K562 (cell line): ENCODE measurements at regions not wholly inside any gene's neighbourhood (a gene's known extent, or its start where the extent isn't known, plus 50 kb on each side); places are given as distances from the start of the nearest gene placed in this dataset.

Experiments used
- ATF2 ChIP-seq: sonication (generic); formaldehyde crosslinking; IDR thresholded peaks from 2 replicates; pipeline ENCODE4 v1.8.1; 2022; ENCODE audit warnings: missing genetic modification reagents
- CTCF ChIP-seq, 3 experiments: IDR thresholded peaks in 2 of 3; conservative IDR thresholded peaks in 1 of 3; 2 replicates each; pipeline ENCODE4 v1.5.1; 2011 to 2012; ENCODE audit warnings: low read length in 3 of 3, mild to moderate bottlenecking in 3 of 3, control low read depth in 2 of 3, improper control_type of control experiment in 1 of 3, inconsistent platforms in 1 of 3, low read depth in 1 of 3, mixed read lengths in 1 of 3, moderate library complexity in 1 of 3; ENCODE audit not compliant: insufficient read depth in 2 of 3
- EGR1 ChIP-seq: fragments of 450-650 bp; conservative IDR thresholded peaks from 2 replicates; pipeline ENCODE4 v1.6.1; 2017; ENCODE audit warnings: mild to moderate bottlenecking
- ETS2 ChIP-seq: IDR thresholded peaks from 2 replicates; pipeline ENCODE4 v1.6.1; 2016; ENCODE audit warnings: borderline replicate concordance, missing genetic modification characterization, mild to moderate bottlenecking, moderate library complexity, missing compliant biosample characterization; ENCODE audit not compliant: poor library complexity, severe bottlenecking
- EZH2 ChIP-seq: IDR thresholded peaks from 2 replicates; pipeline ENCODE4 v1.6.1; 2012; ENCODE audit warnings: low read depth, mild to moderate bottlenecking, inconsistent platforms, low read length, borderline replicate concordance
- HNRNPK ChIP-seq: fragments of 200-400 bp; formaldehyde crosslinking; IDR thresholded peaks from one replicate; pipeline ENCODE4 v1.6.1; 2018; ENCODE audit warnings: mild to moderate bottlenecking, low read depth, low read length; ENCODE audit not compliant: poor library complexity, severe bottlenecking
- MAX ChIP-seq: sonication (generic); formaldehyde crosslinking; IDR thresholded peaks from 2 replicates; pipeline ENCODE4 v1.9.0; 2022; ENCODE audit warnings: mild to moderate bottlenecking, missing genetic modification reagents
- PHF20 ChIP-seq: fragments of 450-650 bp; IDR thresholded peaks from 2 replicates; pipeline ENCODE4 v1.6.1; 2018; ENCODE audit not compliant: partially characterized antibody
- STAT5B ChIP-seq: fragments of 250-450 bp; sonication (Bioruptor Pico); IDR thresholded peaks from 2 replicates; pipeline ENCODE4 v1.8.0; 2021; ENCODE audit warnings: mild to moderate bottlenecking, inconsistent platforms
- YY1 ChIP-seq, 3 experiments: IDR thresholded peaks; 2 replicates each; pipeline ENCODE4 v1.6.1; 2011; ENCODE audit warnings: low read length in 2 of 3, mild to moderate bottlenecking in 2 of 3, moderate library complexity in 2 of 3, borderline replicate concordance in 1 of 3, control low read depth in 1 of 3, low read depth in 1 of 3; ENCODE audit not compliant: insufficient read depth in 3 of 3, insufficient replicate concordance in 2 of 3, control insufficient read depth in 1 of 3, insufficient read length in 1 of 3; ENCODE audit errors: extremely low read depth in 1 of 3
- TF ChIP-seq, protein P1 (sequence below): fragments of 250-450 bp; sonication (Bioruptor Pico); IDR thresholded peaks from 2 replicates; pipeline ENCODE4 v1.8.0; 2021; ENCODE audit warnings: mild to moderate bottlenecking, moderate library complexity
- TF ChIP-seq, protein P2 (sequence below): sonication (generic); formaldehyde crosslinking; IDR thresholded peaks from 2 replicates; pipeline ENCODE4 v1.9.0; 2022; ENCODE audit warnings: mild to moderate bottlenecking, missing genetic modification reagents

DNA sequence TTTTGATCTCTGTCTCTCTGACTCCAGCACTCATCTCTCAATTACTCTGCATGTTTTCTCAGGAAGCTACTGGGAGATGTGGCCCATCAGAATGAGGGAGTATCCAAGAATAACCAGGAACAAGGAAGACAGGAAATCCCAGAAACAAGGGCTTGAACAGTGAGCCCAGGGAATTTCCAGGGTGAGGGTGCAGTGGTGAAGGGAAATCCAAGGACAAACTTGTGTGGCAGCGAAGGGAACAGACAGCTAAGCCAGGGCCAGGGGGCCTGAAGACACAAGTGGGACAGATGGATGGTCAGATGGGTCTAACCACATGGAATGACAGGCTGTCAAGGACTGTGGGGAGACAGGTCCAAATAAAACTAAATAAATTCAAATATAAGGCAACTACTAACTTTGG lies 121.8 kb upstream of the ERRFI1 start:
- TF ChIP-seq, protein P1, sequence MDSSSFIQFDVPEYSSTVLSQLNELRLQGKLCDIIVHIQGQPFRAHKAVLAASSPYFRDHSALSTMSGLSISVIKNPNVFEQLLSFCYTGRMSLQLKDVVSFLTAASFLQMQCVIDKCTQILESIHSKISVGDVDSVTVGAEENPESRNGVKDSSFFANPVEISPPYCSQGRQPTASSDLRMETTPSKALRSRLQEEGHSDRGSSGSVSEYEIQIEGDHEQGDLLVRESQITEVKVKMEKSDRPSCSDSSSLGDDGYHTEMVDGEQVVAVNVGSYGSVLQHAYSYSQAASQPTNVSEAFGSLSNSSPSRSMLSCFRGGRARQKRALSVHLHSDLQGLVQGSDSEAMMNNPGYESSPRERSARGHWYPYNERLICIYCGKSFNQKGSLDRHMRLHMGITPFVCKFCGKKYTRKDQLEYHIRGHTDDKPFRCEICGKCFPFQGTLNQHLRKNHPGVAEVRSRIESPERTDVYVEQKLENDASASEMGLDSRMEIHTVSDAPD (CRISPR knock-in tag) = no peak
- TF ChIP-seq EGR1 (no peak), CTCF (IDR thresholded peaks at IDR 0.05 in 2 of 3, conservative IDR thresholded peaks at IDR 0.05 in 1 of 3; ENCODE audit: insufficient read depth in 2 of 3, low read depth in 1 of 3, low read length in 3 of 3) (no peak), PHF20 (no peak), YY1 (IDR thresholded peaks at IDR 0.05; ENCODE audit: borderline replicate concordance in 1 of 3, control insufficient read depth in 1 of 3, extremely low read depth in 1 of 3, insufficient read depth in 3 of 3, insufficient read length in 1 of 3, insufficient replicate concordance in 2 of 3, low read depth in 1 of 3, low read length in 2 of 3) (no peak), ETS2 (tag) (no peak), HNRNPK (no peak), ATF2 (CRISPR knock-in tag) (no peak), STAT5B (CRISPR knock-in tag) (no peak), EZH2 (no peak), MAX (no peak)
- TF ChIP-seq, protein P2, sequence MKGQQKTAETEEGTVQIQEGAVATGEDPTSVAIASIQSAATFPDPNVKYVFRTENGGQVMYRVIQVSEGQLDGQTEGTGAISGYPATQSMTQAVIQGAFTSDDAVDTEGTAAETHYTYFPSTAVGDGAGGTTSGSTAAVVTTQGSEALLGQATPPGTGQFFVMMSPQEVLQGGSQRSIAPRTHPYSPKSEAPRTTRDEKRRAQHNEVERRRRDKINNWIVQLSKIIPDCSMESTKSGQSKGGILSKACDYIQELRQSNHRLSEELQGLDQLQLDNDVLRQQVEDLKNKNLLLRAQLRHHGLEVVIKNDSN (CRISPR knock-in tag) = no peak
